Cerebellar cortex (tissue), 1 donor: ENCODE measurements at regions not wholly inside any gene's neighbourhood (a gene's known extent, or its start where the extent isn't known, plus 50 kb on each side); places are given as distances from the start of the nearest gene placed in this dataset.
A peak's percentile ranks its signal among the peaks of the same experiment; 100 is the strongest.

Experiments
- DNase-seq: peaks from one replicate; pipeline ENCODE4 v3.0.0-alpha.2; 2015; ENCODE audit warnings: low spot score

DNA sequence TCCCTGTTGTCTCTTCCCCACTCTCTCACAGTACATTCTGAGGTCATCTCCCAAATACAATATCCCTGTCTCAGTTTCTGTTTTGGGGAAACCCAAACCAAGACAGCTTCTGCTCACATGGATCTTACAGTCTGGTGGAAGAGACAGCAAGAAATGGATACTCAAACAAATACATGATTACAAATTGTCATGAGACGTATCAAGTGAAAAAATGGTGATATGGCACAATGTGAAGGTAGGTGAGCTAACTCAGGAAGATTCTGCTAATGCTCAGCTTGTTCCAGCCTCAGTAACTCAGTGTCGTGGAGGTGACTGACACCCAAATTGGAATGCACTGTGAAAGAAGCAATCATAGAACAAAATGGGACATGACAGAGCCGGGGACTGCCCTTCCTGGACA lies 68.3 kb downstream of the CHST1 start:
- no peak for DNase-seq

DNA sequence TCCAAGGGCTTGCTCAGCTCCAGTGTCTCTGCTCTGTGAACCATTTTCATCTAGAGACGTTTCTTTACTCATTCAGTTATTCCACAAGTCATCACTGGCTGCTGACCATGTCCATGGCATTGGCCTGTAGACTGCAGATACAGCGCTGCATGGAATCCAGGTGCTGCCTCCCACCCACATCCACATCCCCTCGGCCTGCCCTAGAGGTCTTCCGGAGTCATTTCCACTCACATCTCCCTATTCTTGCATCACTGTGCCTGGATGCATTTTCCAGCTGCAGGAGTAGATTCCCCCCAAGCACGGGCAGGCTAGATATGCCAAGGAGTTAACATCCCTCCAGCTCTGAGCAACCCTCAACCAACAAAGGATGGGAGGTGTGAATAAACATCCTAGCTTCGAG lies 68.9 kb downstream of the CHST1 start:
- no peak for DNase-seq

DNA sequence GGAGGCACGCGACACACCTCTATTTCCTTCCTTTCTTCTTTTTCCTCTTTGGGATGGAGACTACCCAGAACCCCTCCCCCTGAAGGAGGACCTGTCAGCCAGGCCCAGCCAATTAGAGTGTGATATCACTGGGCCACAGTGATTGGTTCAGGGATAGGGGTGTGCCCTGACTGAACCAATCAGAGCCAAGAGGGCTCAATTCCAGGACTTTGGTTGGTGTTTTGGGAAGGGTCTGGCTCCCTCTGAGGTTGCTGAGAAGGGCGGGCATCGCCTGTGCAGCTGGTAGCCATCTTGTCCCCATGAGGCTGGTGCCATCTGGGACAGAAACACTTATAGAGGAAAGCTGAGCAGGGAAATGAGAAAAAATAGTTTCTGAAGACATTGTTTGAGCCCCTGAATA lies 71.4 kb downstream of the CHST1 start:
- DNase-seq, result no peak

DNA sequence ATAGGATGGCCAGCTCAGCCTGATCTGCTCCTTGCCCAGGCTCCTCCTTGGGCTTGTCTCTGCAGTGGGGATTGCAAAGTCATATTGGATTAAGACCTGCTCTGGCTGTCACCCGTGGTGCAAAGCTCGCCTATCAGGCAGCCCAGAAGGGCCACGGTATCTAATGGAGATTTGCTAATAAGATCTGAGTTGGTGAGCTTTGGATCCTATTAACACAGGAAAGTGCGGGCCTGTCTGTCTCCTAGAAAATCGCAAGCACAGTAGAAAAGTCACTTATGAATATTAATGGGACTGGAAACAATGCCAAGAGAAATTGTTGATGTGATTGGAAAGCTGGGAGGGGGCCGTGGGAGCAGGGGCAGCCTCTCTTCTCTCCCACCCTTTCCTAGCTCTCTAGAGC lies 72.8 kb downstream of the CHST1 start:
- DNase-seq, result no peak

DNA sequence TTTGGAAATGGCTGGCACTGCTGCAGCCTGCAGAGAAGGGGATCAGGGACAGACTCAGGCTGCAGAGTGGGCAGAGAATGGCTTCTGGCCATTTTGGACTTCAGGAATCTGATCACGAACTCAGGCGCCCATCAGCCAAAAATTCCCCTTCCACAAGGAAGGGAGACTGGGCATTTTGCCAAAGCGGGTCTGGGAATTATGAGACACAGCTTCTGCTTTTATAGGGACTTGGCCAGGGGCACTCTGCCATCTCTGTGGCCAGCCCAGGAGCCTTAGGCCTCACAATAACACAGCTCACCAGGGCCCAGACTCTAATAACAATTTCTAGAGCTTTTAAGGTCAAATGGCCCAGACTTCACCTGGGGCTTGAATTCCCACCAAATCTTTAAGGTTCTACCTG lies 74.7 kb downstream of the CHST1 start:
- DNase-seq, result peak; percentile 15

DNA sequence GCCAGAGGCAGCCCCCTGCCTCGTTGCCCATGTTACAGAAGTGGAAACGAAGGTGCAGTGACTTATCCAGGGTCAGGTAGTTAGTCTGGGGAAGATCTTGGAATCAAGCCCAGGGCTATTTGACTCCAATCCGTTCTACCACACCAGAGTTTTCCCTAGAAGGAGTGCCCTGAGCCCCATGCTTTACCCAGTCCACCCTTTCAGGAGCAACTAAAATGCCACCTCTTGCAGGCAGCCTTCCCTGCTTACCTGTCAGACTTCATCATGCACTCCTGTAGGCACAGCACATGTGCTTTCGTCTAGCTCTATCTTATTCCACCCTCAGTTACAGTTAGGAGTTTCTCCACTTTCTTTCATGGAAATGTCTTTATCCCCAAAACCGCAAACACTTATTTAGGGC lies 80.2 kb downstream of the CHST1 start:
- DNase-seq, result no peak

DNA sequence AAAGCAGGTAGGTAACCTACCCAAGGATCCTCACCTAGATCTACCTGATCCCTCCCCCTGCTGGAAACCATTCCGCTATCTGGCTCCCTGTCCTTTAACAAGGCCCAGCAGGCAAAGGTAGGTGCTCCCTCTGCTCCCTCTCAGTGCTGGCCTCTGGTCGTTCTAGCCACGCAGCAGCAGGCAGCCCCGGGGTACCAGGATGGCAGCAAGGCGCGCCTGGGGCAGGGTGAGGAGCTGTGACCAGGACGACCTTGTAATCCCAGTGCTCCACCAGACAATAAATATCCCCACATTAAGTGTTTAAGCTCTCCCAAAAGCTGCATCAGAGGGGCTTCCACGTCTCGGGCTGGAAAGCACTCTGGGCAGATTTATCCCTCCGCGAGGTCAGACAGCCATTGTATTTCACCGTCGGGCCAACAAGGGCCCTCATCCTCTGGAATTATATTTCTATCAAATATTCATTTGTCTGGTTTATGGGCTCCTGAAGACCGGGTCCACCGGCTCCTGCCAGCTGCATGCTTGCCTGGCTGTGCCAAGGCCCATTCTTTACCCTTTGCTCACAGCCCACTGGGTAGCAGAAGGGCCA lies 81.3 kb downstream of the CHST1 start:
- no peak for DNase-seq

DNA sequence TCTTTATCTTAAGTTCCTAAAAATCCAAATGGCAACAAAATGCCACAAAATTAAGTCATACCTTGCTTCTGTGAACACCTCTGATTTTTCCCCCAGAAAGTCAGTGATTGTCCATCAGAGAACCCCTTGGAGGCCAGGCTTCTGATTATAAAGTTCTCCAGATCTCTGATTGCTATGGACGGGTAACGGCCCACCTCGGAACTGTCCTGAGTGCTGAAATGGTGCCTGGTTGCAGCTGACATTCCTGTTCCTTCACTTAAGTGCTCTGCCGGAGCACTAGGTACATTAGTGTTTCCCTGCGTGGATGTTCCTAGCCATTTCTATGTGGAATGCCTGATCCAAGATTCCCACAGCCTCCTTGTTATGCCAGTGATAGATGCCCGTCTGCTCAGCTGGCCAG lies 85.0 kb downstream of the CHST1 start:
- no peak for DNase-seq

DNA sequence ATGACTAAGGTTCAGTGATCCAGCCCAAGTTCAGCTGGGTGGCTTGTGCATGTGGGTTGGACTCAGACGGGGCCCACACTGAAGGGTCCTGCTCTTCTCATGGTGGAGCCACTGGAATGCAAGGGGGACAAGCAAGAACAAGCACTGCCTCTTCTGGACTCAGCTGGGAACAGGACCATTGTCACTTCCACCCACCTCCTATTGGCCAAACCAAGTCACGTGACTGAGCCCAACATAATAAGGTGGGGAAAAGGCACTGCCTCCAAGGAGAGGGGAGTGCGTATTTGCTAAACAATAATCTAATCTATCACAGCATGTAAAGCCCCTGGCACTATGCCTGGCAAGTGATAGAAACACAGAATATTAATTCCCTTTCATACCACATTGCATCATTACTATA lies 87.1 kb downstream of the CHST1 start:
- no peak for DNase-seq

DNA sequence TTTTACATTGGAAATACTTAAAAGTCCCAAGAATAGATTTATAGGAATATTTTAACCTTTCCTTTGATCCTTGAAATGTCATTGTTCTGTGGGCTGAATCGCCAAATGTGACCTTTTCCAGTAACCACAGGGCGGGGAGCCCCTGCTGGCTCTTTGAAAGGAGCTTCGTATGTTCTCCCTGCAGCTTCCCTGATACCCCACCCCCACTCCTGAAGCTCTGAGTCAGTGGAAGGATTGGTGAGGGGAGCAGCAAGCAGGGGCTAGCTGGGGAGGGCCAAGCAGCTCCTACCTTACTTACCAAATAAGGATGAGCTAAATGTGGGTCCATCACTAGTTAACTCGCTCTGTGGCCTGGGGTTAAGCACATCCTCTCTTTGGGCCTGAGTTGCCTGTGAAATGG lies 87.7 kb downstream of the CHST1 start:
- DNase-seq, result no peak

DNA sequence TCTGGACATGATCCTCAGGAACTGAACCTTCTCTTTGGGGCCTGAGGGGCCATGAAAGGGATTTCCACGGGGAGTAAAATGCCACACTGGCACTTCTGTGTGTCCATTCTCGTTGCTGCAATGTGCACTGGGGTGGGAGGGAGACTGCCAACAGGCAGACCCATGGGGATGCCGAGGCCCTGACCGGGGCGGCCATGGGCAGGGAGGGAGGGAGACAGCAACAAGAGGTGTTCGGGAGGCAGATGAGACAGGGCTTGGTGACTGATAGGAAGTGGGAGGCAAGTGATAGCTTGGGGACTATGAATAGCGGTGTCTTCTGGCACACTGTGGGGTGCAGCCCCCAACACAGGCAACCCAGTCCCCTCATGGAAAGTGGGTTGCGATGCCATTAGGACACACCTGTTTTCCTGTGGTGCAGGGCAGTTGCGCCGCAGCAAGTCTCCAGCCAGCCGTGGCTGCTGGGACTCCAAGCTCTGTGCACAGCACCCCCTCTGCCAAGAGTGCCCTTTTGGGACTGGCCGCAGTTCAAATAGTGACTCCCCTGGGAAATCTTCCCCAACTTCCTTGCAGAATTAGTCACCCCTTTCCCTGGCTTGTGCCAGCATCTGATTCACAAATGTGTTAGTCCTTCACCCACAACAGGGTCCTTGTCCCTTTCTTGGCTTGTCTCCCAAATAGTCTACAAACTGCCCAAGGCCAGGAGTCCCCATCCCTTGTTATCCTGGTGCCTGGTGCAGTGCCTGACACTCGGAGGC lies 88.8 kb downstream of the CHST1 start:
- no peak for DNase-seq

DNA sequence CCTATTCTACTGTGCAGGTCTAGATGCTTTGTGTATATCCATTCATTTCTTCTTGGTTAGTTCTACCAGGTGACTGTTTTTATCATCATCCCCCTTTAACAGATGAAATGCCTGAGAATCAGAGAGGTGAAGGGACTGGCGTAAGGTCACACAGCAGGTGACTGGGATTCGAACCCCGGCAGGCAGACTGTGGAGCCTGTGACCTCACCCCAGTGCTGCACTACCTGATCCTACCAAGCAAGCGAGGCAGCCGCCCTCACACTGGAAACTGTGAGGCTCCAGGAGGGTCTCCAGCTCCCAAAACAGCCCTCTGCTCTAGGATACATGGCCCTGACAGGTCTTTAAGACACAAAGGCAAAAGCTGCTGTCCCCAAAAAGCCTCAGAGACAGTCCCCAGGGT lies 91.7 kb downstream of the CHST1 start:
- DNase-seq, result no peak

DNA sequence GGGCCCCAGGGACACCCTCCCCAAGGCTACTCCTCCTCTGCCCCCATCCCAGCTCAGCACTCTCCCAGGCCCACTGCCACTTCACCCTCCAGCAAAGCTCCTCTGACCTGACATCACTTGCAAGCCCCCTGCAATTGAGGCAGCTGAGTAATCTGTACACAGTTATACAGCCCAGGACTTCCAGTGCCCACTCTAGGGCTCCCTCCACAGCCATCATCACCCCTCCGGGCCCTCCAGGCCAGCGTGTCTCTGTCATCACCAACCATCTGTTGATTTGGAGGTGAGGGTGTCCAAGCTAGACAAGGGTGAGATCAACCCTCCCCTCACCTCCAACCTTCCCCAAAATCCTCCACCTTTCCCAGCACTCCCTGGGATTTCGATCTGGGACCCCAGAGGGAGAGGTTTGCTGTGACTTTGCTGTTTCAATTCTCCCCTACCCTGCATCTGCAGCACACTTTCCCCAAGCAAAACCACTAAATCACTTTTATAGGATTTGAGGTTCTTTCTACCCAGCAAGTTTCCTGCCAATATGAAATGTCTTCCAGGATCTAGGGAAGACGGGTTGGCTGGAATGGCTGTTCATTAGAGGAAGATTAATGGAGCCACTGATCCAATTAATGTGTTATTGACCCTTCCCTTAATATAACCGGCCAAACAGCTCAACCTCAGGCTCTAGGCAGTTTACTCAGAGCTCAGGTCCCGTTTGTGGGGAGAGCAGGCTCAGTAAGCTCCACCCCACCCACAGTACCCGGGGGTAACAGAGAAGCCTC lies 92.9 kb downstream of the CHST1 start:
- no peak for DNase-seq

DNA sequence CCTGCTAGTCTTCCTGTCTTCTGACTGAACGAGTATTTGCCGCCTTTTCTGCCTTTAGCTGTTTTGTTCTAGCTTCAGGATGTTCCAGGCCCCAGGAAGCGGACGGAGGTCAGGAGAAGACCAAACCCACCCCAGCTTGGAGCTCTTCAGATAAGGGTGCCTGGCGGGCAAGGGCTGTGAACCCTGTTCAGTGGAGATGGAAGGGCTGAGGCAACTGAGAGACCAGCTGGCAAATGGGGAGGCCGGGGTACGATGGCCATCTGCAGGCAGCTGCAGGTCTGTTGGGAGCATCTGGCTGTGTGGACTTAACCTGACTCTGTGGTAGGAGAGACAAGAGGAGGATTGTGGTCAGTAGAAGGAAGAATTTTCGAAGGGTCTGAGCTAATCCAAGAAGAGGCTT lies 95.6 kb downstream of the CHST1 start:
- DNase-seq, result no peak

DNA sequence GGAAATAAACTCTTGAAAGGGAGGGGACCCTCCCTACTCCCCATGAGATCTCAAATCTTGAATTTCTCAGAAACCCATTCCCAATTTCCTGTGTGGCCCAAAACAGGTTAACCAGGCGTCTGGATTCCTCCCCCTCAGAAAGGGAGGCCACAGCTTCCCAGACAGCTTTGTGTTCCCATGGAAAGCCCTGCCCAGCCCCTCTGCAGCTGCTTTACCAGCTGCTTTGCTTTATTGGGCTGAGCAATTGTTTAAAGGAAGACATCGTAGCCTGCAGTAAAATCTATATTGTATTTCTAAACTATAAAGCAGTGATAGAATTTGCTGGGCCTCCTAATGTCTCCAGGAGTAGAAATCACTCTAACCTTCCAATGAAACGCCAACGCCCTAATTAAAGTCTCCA lies 97.4 kb downstream of the CHST1 start:
- DNase-seq, result no peak

DNA sequence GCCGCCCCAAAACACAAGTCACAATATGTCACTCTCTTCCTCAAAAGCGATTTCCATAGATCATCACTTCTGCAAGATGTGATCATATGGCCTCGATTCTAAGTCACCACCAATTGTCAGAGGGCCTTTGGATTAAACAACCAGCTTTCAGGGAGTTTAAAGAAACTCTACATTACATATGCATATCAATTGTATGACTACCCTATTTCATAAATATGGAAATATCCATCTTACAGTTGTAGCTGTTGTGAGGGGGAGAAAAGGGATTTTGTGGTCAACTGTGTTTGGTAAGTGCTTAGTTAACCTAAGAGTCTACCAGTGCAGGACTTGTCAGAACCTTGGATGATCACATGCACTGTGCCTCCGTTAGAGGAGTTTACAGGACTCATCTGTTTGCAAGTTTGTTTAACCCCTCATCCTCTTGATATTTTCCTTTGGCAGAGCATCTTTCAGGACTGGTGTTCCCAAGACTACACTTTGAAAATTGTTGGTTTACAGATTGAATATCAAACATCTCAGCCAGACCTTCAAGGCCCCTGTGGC lies 99.9 kb downstream of the CHST1 start:
- no peak for DNase-seq

DNA sequence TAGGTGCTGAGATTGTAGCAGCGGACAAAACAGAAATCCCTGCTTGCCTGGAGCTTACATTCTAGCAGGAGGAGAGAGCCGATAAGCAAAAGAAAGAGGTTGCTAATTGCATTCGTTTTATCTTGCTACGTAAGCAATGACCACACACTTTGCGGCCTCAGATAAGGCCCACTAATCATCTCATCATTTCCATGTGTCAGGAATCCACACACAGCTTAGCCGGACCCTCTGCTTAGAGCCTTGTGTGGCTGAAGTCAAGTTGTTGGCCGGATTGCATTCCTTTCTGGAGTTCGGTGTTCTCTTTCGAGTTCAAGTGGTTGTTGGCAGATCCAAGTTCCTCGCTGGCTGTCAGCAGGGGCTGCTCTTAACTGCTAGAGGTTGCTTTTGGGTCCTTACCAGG lies 101.6 kb downstream of the CHST1 start:
- DNase-seq, result no peak

DNA sequence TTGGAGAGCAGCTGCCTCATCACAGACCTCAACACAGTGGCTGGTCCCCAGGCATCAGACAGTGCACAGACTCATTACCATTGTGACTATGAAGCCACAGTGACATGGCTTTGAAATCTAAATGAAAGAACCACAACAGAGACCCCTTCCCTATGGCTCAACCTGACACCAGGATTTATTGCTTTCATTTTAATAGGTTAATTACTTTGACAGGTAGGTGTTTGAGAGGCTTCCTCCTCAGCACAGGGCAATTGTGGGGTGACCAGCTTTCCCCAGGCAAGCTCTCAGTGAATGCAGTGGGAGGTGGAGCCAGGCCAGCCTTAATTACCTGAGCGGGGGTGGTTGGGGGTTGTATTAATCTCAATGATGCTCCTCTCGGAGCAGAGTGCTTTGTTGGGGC lies 102.3 kb downstream of the CHST1 start:
- DNase-seq, result no peak

DNA sequence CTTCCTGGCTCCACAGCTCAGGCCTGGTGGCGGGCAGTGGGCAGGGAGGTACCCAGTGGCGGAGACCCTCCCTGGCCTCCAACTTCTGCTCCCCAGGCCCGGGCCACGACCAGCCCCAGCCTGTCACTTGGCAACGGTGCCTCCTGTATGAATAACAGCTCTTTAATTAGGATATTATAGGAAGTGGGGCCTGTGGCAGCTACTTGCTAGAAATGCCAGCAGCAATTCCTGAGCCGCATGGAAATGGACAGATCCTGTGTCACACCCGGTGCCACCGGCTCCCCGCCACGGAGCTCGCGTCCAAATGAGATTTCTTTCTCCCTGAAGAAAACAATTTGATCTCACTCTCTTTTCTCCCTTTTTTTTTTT lies 104.5 kb downstream of the CHST1 start:
- no peak for DNase-seq

DNA sequence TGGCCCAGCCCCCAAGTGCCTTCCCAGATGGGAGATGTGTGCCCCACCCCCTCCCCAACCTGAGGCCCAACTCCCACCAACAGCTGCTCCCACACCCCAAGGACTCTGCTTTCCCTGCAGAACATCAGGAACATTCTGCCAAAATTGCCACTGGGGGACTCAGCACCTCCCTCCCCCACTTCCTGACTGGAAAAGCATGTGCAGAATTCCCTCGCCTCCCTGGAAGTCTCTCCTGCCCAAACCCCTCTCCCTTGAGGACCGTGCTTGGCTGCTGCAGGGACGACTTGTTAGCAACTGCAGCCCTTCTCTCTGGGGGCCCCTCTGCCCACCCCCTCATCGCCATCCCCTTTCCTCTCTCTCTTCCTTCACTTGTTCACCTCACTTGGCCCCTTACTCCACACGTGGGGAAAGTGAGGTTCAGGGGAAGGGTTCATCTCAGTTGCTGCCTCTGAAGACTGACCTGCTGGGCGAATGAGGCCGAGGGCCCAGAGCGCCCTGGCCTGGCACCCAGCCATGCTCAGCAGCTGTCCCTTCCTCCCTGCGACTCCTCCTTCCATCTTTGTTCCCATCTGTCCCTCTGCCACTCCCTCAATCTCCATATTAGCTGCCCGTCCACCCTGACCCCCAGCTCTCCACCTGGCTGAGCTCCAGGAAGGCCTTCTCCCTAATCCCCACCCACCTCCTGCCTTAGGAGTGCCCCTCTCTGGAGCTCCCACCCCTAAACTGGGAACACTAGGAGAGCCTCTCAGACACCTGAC lies 105.1 kb downstream of the CHST1 start:
- DNase-seq, result peak; percentile 14

DNA sequence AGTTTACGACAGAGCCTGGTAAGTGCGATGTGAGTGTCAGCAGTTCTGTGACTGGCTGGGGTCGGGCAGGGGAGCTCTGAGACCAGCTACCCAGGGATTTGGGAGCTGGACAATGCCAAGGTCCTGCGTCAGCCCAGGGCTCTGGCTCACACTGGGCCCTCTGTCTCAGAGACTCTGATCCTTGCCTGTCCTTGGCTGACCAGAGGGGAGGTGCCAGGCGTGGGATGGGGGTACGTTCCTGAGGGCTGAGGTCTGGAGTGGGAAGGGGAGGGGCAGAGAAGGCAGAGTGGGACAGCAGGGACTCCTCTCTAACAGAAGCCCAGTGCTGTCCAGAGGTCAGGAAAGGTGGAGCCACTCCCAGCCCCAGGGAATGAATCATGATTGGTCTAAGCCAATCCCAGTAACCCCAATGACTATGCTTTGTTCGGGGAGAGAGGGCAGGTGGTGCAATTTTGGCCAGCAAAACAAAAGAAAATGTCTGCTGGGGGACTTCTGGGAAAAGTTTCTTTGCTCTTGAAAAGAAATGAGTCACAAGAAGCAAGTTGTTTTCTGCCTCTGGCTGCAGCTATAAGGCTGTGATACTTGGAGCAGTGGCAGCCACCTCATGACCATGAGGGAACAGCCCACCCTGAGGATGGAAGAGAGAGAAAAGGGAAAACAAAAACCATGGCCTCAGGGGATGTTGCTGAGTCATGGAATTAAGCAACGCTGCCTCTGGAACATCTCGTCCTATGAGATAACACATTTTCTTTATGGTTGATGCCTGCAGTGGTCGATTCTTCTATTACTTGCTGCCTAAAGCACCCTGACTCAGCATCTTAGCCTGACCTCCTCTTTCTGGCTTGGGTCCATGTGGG lies 108.3 kb downstream of the CHST1 start:
- DNase-seq, result no peak
